ENCODE measurements at regions not wholly inside any gene's neighbourhood (a gene's known extent, or its start where the extent isn't known, plus 50 kb on each side); places are given as distances from the start of the nearest gene placed in this dataset.

DNA sequence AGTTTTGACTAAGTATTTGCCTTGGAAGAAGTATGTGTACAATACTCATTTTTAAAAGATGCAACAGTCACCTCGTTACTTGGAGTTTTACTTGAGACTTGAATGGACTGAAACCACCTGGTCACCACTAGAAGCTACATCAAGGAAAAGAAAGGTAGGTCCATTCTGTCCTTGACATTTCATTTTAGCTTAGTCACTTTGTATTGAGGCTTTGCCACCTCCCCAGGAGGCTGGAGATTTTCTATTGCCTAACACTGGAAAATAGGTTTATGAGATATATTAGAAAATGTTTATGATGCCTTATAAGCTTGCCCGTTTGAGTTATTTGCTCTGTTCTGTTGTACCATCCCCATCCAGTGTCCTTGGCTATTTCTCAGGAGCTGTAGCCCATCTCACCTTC lies 107.9 kb upstream of the ETAA1 start:
- in situ Hi-C loops (cut with MboI; ENCODE audit: low pct_unique_long_range_greater_than_20kb in 2 of 9, low sequenced_read_pairs in 9 of 9, unreplicated experiment in 9 of 9) = no loop called here
- Histone ChIP-seq H3K4me1 (replicated peaks in 1 of 2) (peaks cover 0 to 6% of the 10 kb centered on the region in 2 donors), H3K27ac (no peak overlapping the region), H3K4me3 (no peak overlapping the region)
- no peak for ATAC-seq (replicated peaks in 6 of 8)
- 70 to 100% (median 81%) methylated on average over 1 to 2 of the region's 2 CpGs; no CpG with 5 or more reads in 3 of the 10 experiments for WGBS, 10 experiments

DNA sequence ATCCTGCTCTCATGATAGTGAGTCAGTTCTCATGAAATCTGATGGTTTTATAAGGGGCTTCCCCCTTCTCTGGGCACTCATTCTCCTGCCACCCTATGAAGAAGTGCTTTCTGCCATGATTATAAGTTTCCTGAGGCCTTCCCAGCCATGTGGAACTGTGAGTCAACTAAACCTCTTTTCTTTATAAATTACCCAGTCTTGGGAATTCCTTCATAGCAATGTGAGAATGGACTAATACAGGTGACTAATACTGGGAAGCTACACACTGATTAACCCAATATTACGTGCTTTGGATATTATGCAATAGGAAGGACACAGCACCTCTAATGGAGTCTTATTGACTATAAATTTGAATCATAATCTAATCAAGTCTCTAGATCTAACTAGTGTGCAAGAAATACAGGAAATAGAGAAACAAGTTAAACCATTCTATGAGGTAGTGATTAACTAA lies 107.2 kb upstream of the ETAA1 start:
- peaks cover 0 to 6% of the 10 kb centered on the region in 2 donors for H3K4me1 ChIP-seq (replicated peaks in 1 of 2)
- in situ Hi-C loops (cut with MboI; ENCODE audit: low pct_unique_long_range_greater_than_20kb in 2 of 9, low sequenced_read_pairs in 9 of 9, unreplicated experiment in 9 of 9) = no loop called here
- no peak overlapping the region for H3K27ac ChIP-seq
- 11 to 86% (median 25%) methylated on average over 1 of the region's 1 CpG; no CpG with 5 or more reads in 3 of the 10 experiments for WGBS, 10 experiments
- ATAC-seq (replicated peaks in 6 of 8) = peak in 1 of 8 experiments; percentile 53
- no peak overlapping the region for H3K4me3 ChIP-seq

DNA sequence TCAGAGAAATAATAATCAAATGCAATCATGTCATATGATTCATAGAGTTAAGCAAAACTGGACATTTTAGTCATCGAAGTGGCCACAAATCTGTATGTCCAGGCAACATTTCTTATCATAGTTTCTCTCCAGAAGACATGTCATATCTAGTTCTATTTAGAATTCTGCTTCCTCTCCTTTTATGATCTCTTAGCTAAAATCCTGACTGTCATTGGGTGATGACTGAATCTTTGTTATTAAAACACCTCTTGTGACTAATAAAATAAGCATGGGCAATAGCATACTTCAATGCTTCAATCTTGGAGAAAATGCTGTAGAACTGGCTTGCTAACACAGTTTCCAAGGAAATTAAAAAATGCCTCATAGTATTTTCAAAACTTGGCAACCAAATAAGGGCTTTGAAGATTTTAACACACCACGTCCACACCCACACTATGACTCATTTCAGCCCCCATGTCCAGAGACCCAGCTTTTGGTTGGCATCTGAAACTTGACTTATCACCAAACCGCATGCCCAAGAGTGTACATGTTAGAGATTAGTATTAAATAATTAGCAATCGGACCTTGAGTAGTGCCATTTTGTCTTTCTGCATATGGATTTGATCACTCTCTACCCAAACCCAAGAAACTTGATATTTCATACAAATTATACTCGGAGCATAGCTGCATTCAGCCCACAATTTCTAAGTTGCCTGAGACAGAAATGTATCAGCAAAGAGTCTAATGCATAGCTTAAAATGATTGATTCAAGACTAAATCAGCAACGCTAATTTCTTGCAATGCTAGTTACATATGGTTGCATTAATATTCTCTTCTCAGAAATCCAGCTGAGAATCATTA lies 106.5 kb upstream of the ETAA1 start:
- in situ Hi-C loops (cut with MboI; ENCODE audit: low pct_unique_long_range_greater_than_20kb in 2 of 9, low sequenced_read_pairs in 9 of 9, unreplicated experiment in 9 of 9) = no loop called here
- Histone ChIP-seq H3K27ac (no peak overlapping the region), H3K4me1 (replicated peaks in 1 of 2) (peaks cover 5 to 10% of the 10 kb centered on the region in 2 donors), H3K4me3 (no peak overlapping the region)
- peak in 5 of 8 experiments; percentile 8 to 72 (median 30) for ATAC-seq (replicated peaks in 6 of 8)
- 0 to 100% (median 57%) methylated on average over 1 to 6 of the region's 6 CpGs for WGBS, 10 experiments

DNA sequence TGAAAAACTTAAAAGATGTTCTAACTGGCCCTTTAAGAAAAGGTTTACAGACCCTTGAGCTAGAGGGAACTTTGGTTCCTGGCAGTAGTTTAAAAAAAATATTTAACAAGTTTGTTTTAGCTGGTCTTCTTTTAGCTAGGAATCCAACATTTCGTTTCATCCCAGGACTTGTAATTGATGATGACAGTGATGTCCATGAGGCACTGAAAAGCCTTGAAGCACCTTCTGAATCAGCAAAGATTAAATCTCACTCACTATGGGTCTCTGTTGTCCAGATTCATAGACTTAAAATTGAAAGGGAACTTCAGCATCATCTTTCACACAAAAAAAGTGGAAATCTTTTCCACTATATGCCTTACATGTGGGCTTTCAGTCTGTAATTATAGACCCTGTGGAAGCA lies 102.9 kb upstream of the ETAA1 start:
- Histone ChIP-seq H3K4me3 (no peak overlapping the region), H3K4me1 (replicated peaks in 1 of 2) (peaks cover 10 to 12% of the 10 kb centered on the region in 2 donors), H3K27ac (no peak overlapping the region)
- in situ Hi-C loops (cut with MboI; ENCODE audit: low pct_unique_long_range_greater_than_20kb in 2 of 9, low sequenced_read_pairs in 9 of 9, unreplicated experiment in 9 of 9) = no loop called here
- no peak for ATAC-seq (replicated peaks in 6 of 8)
- 17 to 100% (median 83%) methylated on average over 1 of the region's 1 CpG for WGBS, 10 experiments

DNA sequence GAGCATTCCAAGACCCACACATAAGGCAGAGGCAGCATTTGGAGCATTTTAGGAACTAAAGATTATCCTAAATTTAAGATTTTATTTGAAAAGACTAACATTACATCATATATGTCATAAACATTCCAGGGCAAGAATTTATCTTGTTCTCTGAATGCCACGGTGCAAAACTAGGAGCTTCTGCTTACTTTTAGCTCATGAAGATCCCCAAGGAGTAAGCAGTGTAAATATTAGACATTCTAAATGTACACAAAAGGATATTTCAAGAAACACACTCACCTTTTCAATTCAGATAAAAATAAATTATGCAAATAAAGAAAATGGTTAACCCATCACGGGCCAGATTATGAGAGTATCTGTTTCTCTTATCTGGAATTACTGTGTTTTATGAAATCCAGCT lies 101.7 kb upstream of the ETAA1 start:
- 50 to 96% (median 86%) methylated on average over 1 to 2 of the region's 2 CpGs; no CpG with 5 or more reads in 1 of the 10 experiments for WGBS, 10 experiments
- in situ Hi-C loops (cut with MboI; ENCODE audit: low pct_unique_long_range_greater_than_20kb in 2 of 9, low sequenced_read_pairs in 9 of 9, unreplicated experiment in 9 of 9) = no loop called here
- Histone ChIP-seq H3K27ac (no peak overlapping the region), H3K4me3 (no peak overlapping the region), H3K4me1 (replicated peaks in 1 of 2) (peaks cover 10 to 12% of the 10 kb centered on the region in 2 donors)
- ATAC-seq (replicated peaks in 6 of 8) = no peak

DNA sequence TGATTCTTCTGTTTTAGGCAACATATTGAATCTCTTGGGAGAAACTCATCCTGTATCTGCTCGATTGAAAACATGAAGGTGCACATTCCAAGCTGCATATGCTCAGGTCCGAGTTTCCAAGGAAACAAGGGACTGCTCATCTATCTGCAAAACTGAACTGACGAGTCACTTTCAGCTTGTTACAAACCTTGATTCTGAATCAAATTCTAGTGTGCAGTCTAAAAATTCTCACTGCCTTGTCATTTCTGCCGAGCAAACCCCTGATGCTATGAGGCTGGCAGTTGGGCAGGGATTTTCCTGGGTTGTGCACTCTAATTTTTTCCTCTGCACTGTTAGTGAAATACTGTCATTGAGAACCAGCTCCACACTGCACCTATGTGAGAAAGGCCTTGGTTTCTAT lies 101.3 kb upstream of the ETAA1 start:
- 36 to 86% (median 67%) methylated on average over 2 to 4 of the region's 4 CpGs; no CpG with 5 or more reads in 5 of the 10 experiments for WGBS, 10 experiments
- ATAC-seq (replicated peaks in 6 of 8) = peak in 5 of 8 experiments; percentile 18 to 57 (median 49)

DNA sequence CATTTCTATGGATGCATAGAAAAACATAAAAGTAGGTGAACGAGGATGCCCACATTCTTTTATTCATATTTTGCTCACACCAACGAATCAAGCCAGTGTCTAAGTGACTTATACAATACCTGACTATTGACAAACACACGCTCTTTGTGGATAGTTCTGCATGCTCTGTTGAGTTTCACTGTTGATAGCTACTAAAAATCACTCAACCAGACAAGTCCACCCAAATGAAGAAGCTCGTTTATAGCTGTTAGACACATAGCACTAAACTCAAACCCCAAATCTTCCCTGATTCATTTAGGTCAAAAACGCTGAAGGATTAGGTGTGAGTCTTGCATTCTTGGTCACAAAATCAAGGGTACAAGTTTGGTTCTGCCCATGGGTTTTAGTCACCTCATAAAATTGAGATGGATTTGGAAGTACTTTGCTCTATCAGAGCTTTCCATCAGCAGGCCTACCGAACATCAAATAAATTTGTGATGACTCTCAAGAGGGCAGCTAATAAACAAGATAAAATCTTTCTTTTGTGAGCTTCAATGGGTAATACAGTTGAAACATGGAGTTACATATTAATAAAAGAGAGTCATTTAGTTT lies 92.7 kb upstream of the ETAA1 start:
- ATAC-seq (replicated peaks in 6 of 8) = no peak
- H3K4me1 ChIP-seq (replicated peaks in 1 of 2) = no peaks in the 10 kb centered on the region
- in situ Hi-C loops (cut with MboI; ENCODE audit: low pct_unique_long_range_greater_than_20kb in 2 of 9, low sequenced_read_pairs in 9 of 9, unreplicated experiment in 9 of 9) = no loop called here
- H3K4me3 ChIP-seq = no peak overlapping the region
- no peak overlapping the region for H3K27ac ChIP-seq
- WGBS, 10 experiments = 40 to 100% (median 80%) methylated on average over 1 to 6 of the region's 6 CpGs

More for the DNA sequence above, 101.3 kb upstream of the ETAA1 start:
- Histone ChIP-seq H3K4me1 (replicated peaks in 1 of 2) (peaks cover 10 to 12% of the 10 kb centered on the region in 2 donors), H3K4me3 (no peak overlapping the region), H3K27ac (no peak overlapping the region)
- in situ Hi-C loops (cut with MboI; ENCODE audit: low pct_unique_long_range_greater_than_20kb in 2 of 9, low sequenced_read_pairs in 9 of 9, unreplicated experiment in 9 of 9) = no loop called here

DNA sequence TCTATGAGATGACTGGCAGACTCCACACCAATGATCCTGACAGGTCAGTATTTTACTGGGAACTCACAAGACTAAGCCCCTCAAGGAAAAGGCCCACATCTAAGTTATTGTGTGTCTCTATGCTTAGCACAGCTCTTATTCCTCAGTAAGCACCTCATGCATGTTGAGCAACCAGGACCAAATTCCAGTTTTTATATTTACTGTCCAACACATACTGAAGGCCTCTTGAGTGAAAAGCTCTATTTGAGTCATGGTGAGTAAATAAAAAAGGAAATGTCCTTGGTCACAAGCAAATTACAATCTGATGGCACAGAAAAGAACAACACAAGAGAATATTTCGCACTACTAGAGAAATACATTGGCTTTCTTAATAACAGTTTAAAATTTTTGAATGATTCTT lies 87.9 kb upstream of the ETAA1 start:
- no peak for ATAC-seq (replicated peaks in 6 of 8)
- Histone ChIP-seq H3K4me1 (replicated peaks in 1 of 2) (peaks cover 30 to 39% of the 10 kb centered on the region in 2 donors), H3K27ac (no peak overlapping the region), H3K4me3 (no peak overlapping the region)
- in situ Hi-C loops (cut with MboI; ENCODE audit: low pct_unique_long_range_greater_than_20kb in 2 of 9, low sequenced_read_pairs in 9 of 9, unreplicated experiment in 9 of 9) = no loop called here
- WGBS, 10 experiments = 82 to 100% (median 100%) methylated on average over 1 of the region's 1 CpG; no CpG with 5 or more reads in 1 of the 10 experiments

DNA sequence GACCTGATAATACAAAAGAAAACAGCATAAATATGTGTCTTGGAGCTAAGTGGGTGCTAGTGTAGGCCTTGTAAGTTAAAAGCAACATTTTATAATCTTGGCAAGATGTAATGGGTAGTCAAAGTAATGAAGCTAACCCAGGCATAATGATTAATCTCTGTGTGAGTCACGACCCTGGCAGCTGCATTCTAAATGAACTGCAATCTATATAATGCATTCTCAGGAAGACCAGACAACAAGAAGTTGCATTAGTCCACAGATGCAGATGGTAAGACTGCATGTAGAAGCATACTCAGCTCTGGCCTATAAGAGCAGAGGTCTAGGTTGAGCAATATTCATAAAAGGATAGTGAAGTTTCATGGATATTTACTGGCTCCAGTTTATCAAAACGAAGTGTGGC lies 85.6 kb upstream of the ETAA1 start:
- 0 to 50% (median 25%) methylated on average over 1 to 2 of the region's 2 CpGs; no CpG with 5 or more reads in 1 of the 10 experiments for WGBS, 10 experiments
- peaks cover 30 to 43% of the 10 kb centered on the region in 2 donors for H3K4me1 ChIP-seq (replicated peaks in 1 of 2)
- peak in 7 of 8 experiments; percentile 31 to 99 (median 99) for ATAC-seq (replicated peaks in 6 of 8)
- no peak overlapping the region for H3K4me3 ChIP-seq
- H3K27ac ChIP-seq = no peak overlapping the region
- in situ Hi-C loops (cut with MboI; ENCODE audit: low pct_unique_long_range_greater_than_20kb in 2 of 9, low sequenced_read_pairs in 9 of 9, unreplicated experiment in 9 of 9) = no loop called here

DNA sequence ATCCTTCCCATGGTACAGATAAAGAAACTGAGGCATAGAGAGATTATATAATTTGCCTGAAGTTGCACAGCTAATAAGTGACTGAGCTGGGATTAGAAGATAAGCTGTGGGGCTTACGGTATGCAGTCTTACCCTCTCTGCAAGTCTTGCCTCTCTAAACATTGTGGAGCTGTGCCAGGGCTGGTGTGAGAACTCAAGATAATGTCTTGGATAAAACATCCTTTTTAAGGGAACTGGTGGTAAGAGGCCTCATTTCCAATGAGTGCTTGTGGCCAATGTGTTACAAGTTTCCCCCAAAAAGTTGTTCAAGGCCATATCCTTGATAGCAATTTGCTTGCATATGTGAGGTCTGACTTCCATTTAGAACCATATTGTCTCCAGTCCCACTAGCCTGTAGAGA lies 84.3 kb upstream of the ETAA1 start:
- no peak overlapping the region for H3K27ac ChIP-seq
- 80 to 100% (median 100%) methylated on average over 1 of the region's 1 CpG; no CpG with 5 or more reads in 5 of the 10 experiments for WGBS, 10 experiments
- in situ Hi-C loops (cut with MboI; ENCODE audit: low pct_unique_long_range_greater_than_20kb in 2 of 9, low sequenced_read_pairs in 9 of 9, unreplicated experiment in 9 of 9) = no loop called here
- H3K4me3 ChIP-seq = no peak overlapping the region
- ATAC-seq (replicated peaks in 6 of 8) = no peak
- peaks cover 30 to 46% of the 10 kb centered on the region in 2 donors for H3K4me1 ChIP-seq (replicated peaks in 1 of 2)

DNA sequence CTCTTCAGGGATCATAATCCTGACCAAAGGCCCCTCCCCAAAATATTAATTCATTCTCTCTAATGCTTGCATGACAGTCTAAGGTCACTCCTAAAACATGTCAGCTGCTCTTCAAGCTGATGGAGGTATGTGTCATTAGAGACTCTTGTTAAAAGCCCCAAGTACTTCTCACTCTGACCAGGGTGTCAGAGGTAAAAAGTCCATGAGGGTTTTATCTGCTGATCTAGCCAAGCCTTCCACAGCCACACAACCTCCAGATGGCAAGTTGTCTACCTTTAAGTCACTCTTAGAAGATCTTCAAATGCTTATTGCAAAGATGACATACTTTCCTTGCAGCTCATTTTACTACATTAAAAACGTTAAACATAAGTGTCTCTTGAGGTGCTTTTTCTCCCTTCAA lies 83.6 kb upstream of the ETAA1 start:
- Histone ChIP-seq H3K4me3 (no peak overlapping the region), H3K4me1 (replicated peaks in 1 of 2) (peaks cover 30 to 52% of the 10 kb centered on the region in 2 donors), H3K27ac (no peak overlapping the region)
- in situ Hi-C loops (cut with MboI; ENCODE audit: low pct_unique_long_range_greater_than_20kb in 2 of 9, low sequenced_read_pairs in 9 of 9, unreplicated experiment in 9 of 9) = no loop called here
- no peak for ATAC-seq (replicated peaks in 6 of 8)
- WGBS, 10 experiments = 20 to 80% (median 50%) methylated on average over 1 of the region's 1 CpG; no CpG with 5 or more reads in 3 of the 10 experiments

DNA sequence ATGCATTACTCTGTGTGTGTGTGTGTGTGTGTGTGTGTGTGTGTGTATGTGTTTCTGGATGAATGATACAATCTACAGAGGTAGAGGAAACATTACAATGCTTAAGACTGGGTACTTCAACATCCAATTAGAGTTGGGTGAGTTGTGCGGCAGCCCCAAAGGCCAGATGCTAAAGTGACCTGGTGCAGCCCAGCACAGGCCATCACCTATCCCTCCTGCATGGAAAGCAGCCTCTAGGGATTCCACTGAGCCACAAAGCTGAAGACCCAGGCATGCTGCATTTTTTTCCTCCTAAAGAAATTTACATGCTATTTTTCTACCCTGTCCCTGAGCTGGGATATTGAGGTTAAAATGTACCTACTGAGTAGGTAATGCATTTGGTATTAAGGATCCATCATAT lies 79.1 kb upstream of the ETAA1 start:
- 90% methylated on average over 1 of the region's 1 CpG; no CpG with 5 or more reads in 9 of the 10 experiments for WGBS, 10 experiments
- peak in 3 of 8 experiments; percentile 46 to 62 (median 46) for ATAC-seq (replicated peaks in 6 of 8)
- in situ Hi-C loops (cut with MboI; ENCODE audit: low pct_unique_long_range_greater_than_20kb in 2 of 9, low sequenced_read_pairs in 9 of 9, unreplicated experiment in 9 of 9) = no loop called here
- no peak overlapping the region for H3K27ac ChIP-seq
- peaks cover 23 to 51% of the 10 kb centered on the region in 2 donors for H3K4me1 ChIP-seq (replicated peaks in 1 of 2)
- no peak overlapping the region for H3K4me3 ChIP-seq

DNA sequence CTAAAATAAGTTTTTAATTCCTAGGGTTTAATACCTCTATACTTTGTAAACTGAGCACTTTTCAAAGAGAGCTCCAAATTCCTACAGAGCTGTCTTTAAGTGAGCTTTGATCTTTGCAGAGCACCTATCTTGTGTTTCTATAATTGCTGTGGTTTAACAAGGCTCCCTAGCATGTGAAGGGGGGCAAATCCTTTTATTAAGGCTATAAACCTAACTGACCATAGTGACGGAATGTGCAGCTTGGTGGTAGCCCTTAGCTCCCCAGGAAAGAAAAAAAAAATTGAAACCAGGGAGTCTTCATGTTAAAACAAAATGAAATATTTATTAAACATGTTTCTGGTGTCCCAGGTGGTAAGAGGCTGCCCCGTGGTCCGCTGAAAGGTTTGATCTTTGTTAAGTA lies 78.6 kb upstream of the ETAA1 start:
- no peak overlapping the region for H3K4me3 ChIP-seq
- peaks cover 17 to 48% of the 10 kb centered on the region in 2 donors for H3K4me1 ChIP-seq (replicated peaks in 1 of 2)
- in situ Hi-C loops (cut with MboI; ENCODE audit: low pct_unique_long_range_greater_than_20kb in 2 of 9, low sequenced_read_pairs in 9 of 9, unreplicated experiment in 9 of 9) = no loop called here
- no peak overlapping the region for H3K27ac ChIP-seq
- 69 to 100% (median 82%) methylated on average over 2 to 3 of the region's 3 CpGs; no CpG with 5 or more reads in 3 of the 10 experiments for WGBS, 10 experiments
- ATAC-seq (replicated peaks in 6 of 8) = no peak

All from motor neuron (in vitro differentiated cells).